ENCODE measurements at regions not wholly inside any gene's neighbourhood (a gene's known extent, or its start where the extent isn't known, plus 50 kb on each side); places are given as distances from the start of the nearest gene placed in this dataset.

DNA sequence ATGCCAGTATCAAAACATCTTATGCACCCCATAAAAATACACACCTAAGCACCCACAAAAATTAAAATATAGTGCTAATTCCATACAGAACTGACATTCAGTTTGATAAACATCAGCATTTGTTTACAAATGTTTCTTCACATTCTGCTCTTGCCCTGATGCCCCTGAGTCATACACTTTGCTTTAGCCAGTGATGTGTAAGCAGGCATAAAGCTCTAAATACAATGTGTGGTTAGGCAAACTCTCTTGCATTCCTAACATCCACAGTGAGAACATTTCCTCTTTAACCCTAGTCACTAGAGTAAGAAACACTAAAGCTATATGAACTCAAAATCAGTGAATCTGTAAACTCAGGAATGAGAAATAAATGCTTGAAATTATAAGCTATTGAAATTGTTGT is 1060.7 kb downstream of the FAM181B start:
- TF ChIP-seq CTCF (IDR thresholded peaks at IDR 0.05; ENCODE audit: low read length) (no peak), EZH2 (IDR thresholded peaks at IDR 0.05; ENCODE audit: borderline replicate concordance, low read length) (no peak)

Data from OCI-LY1 (cell line).